G401.6 (cell line): ENCODE measurements at regions not wholly inside any gene's neighbourhood (a gene's known extent, or its start where the extent isn't known, plus 50 kb on each side); places are given as distances from the start of the nearest gene placed in this dataset.

Source experiments
- FAIRE-seq: peaks from 2 replicates; lab custom pipeline; 2012; peaks lifted over from hg19 to GRCh38; lab: Jason Lieb, UNC

- FAIRE-seq: no peak
Observed at GRCh38 chr19:28934631-28935030, 278.3 kb downstream of the UQCRFS1 start.

- FAIRE-seq: no peak
Observed at GRCh38 chr19:28933039-28933438, 279.9 kb downstream of the UQCRFS1 start.

GRCh38 chr19:28932446-28932845, 280.5 kb downstream of the UQCRFS1 start:
- FAIRE-seq: no peak

GRCh38 chr19:28929006-28929405, 283.9 kb downstream of the UQCRFS1 start:
- FAIRE-seq: no peak

- no peak for FAIRE-seq
Observed at GRCh38 chr19:28927456-28927855, 285.5 kb downstream of the UQCRFS1 start.

- no peak for FAIRE-seq
Observed at GRCh38 chr19:28920269-28921066, 292.5 kb downstream of the UQCRFS1 start.

GRCh38 chr19:28917621-28918020, 295.3 kb downstream of the UQCRFS1 start:
- no peak for FAIRE-seq

- no peak for FAIRE-seq
Observed at GRCh38 chr19:28915737-28916460, 297.1 kb downstream of the UQCRFS1 start.

- no peak for FAIRE-seq
Observed at GRCh38 chr19:28915202-28915601, 297.7 kb downstream of the UQCRFS1 start.

- no peak for FAIRE-seq
Observed at GRCh38 chr19:28914173-28914572, 298.8 kb downstream of the UQCRFS1 start.

GRCh38 chr19:28913626-28914025, 299.3 kb downstream of the UQCRFS1 start:
- no peak for FAIRE-seq

- FAIRE-seq: no peak
Observed at GRCh38 chr19:28908941-28909340, 304.0 kb downstream of the UQCRFS1 start.

- no peak for FAIRE-seq
Observed at GRCh38 chr19:28907534-28907933, 305.4 kb downstream of the UQCRFS1 start.

- FAIRE-seq: no peak
Observed at GRCh38 chr19:28905996-28906395, 307.0 kb downstream of the UQCRFS1 start.

- FAIRE-seq: no peak
Observed at GRCh38 chr19:28899703-28900102, 313.2 kb downstream of the UQCRFS1 start.

- FAIRE-seq: no peak
Observed at GRCh38 chr19:28898249-28898648, 314.7 kb downstream of the UQCRFS1 start.

GRCh38 chr19:28889941-28890670, 322.8 kb downstream of the UQCRFS1 start:
- FAIRE-seq: no peak

- no peak for FAIRE-seq
Observed at GRCh38 chr19:28887920-28888618, 324.9 kb downstream of the UQCRFS1 start.

GRCh38 chr19:28886708-28887107, 326.2 kb downstream of the UQCRFS1 start:
- FAIRE-seq: no peak

GRCh38 chr19:28885965-28886364, 327.0 kb downstream of the UQCRFS1 start:
- no peak for FAIRE-seq

GRCh38 chr19:28884786-28885476, 328.0 kb downstream of the UQCRFS1 start:
- FAIRE-seq: no peak

- FAIRE-seq: no peak
Observed at GRCh38 chr19:28883241-28883693, 329.7 kb downstream of the UQCRFS1 start.
